ENCODE measurements at regions not wholly inside any gene's neighbourhood (a gene's known extent, or its start where the extent isn't known, plus 50 kb on each side); places are given as distances from the start of the nearest gene placed in this dataset.

DNA sequence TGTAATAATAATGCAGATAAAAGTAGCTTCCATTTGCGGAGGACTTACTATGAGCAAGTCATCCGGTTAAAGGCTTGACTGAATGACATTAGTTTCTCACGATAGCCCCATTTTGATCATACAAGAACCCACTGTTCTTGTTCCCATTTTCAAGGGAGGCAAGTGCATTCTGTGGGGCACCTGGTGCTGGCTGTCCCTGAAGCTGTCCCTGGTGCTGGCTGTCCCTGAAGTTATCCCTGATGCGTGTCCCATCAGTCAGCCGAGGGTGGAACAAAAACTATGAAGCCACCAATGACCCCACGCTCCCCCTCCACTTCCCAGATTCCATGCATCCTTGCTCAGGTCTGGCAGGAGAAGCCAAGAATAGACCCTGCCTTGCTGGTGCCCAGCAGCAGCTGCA lies 95.3 kb downstream of the EDN3 start:
- no peaks in the 10 kb centered on the region for H3K9me3 ChIP-seq (ENCODE audit: insufficient read depth, low read length)
- H3K4me2 ChIP-seq (ENCODE audit: low read depth, low read length, poor library complexity, severe bottlenecking): no peak overlapping the region
- TF ChIP-seq EZH2phosphoT487 (conservative IDR thresholded peaks at IDR 0.05; ENCODE audit: low read length): no peak
- TF ChIP-seq CTCF (IDR thresholded peaks at IDR 0.05; ENCODE audit: insufficient read depth, low read length, poor library complexity, severe bottlenecking): no peak
- no peak overlapping the region for H3K27ac ChIP-seq (ENCODE audit: low read depth, low read length)
- no peaks in the 10 kb centered on the region for H4K20me1 ChIP-seq (ENCODE audit: low read depth, low read length)
- no peaks in the 10 kb centered on the region for H3K27me3 ChIP-seq (ENCODE audit: low read length)
- no peak overlapping the region for H3K4me3 ChIP-seq (ENCODE audit: insufficient read depth, low read length, poor library complexity, severe bottlenecking)
- H2AFZ ChIP-seq (ENCODE audit: low read depth, low read length, severe bottlenecking): no peak overlapping the region
- H3K9me2 ChIP-seq (replicated peaks; ENCODE audit: insufficient read depth, low read length): no peaks in the 10 kb centered on the region
- no peaks in the 10 kb centered on the region for H3K79me2 ChIP-seq (ENCODE audit: insufficient read depth, low read length)
- H3K36me3 ChIP-seq (ENCODE audit: low read length): no peaks in the 10 kb centered on the region
- H3F3A ChIP-seq (ENCODE audit: insufficient read depth): no peaks in the 10 kb centered on the region
- no peak overlapping the region for H3K9ac ChIP-seq (ENCODE audit: low read length)

GRCh38 chr20:59398537-59399205 lies 98.3 kb downstream of the EDN3 start:
- no peaks in the 10 kb centered on the region for H3K79me2 ChIP-seq (ENCODE audit: insufficient read depth, low read length)
- H3F3A ChIP-seq (ENCODE audit: insufficient read depth): no peaks in the 10 kb centered on the region
- H3K9ac ChIP-seq (ENCODE audit: low read length): no peak overlapping the region
- no peaks in the 10 kb centered on the region for H3K27me3 ChIP-seq (ENCODE audit: low read length)
- H3K4me2 ChIP-seq (ENCODE audit: low read depth, low read length, poor library complexity, severe bottlenecking): no peak overlapping the region
- no peak overlapping the region for H3K27ac ChIP-seq (ENCODE audit: low read depth, low read length)
- H3K9me2 ChIP-seq (replicated peaks; ENCODE audit: insufficient read depth, low read length): no peaks in the 10 kb centered on the region
- TF ChIP-seq EZH2phosphoT487 (conservative IDR thresholded peaks at IDR 0.05; ENCODE audit: low read length) (no peak), CTCF (IDR thresholded peaks at IDR 0.05; ENCODE audit: insufficient read depth, low read length, poor library complexity, severe bottlenecking) (no peak)
- H4K20me1 ChIP-seq (ENCODE audit: low read depth, low read length): no peaks in the 10 kb centered on the region
- no peaks in the 10 kb centered on the region for H3K36me3 ChIP-seq (ENCODE audit: low read length)
- no peaks in the 10 kb centered on the region for H3K9me3 ChIP-seq (ENCODE audit: insufficient read depth, low read length)
- no peak overlapping the region for H3K4me3 ChIP-seq (ENCODE audit: insufficient read depth, low read length, poor library complexity, severe bottlenecking)
- H2AFZ ChIP-seq (ENCODE audit: low read depth, low read length, severe bottlenecking): no peak overlapping the region

- no peaks in the 10 kb centered on the region for H4K20me1 ChIP-seq (ENCODE audit: low read depth, low read length)
- TF ChIP-seq EZH2phosphoT487 (conservative IDR thresholded peaks at IDR 0.05; ENCODE audit: low read length) (no peak), CTCF (IDR thresholded peaks at IDR 0.05; ENCODE audit: insufficient read depth, low read length, poor library complexity, severe bottlenecking) (no peak)
- no peaks in the 10 kb centered on the region for H3K9me2 ChIP-seq (replicated peaks; ENCODE audit: insufficient read depth, low read length)
- no peak overlapping the region for H3K27ac ChIP-seq (ENCODE audit: low read depth, low read length)
- H2AFZ ChIP-seq (ENCODE audit: low read depth, low read length, severe bottlenecking): no peak overlapping the region
- H3K36me3 ChIP-seq (ENCODE audit: low read length): no peaks in the 10 kb centered on the region
- H3K9me3 ChIP-seq (ENCODE audit: insufficient read depth, low read length): no peaks in the 10 kb centered on the region
- no peaks in the 10 kb centered on the region for H3F3A ChIP-seq (ENCODE audit: insufficient read depth)
- no peak overlapping the region for H3K4me2 ChIP-seq (ENCODE audit: low read depth, low read length, poor library complexity, severe bottlenecking)
- H3K27me3 ChIP-seq (ENCODE audit: low read length): no peaks in the 10 kb centered on the region
- no peak overlapping the region for H3K4me3 ChIP-seq (ENCODE audit: insufficient read depth, low read length, poor library complexity, severe bottlenecking)
- no peaks in the 10 kb centered on the region for H3K79me2 ChIP-seq (ENCODE audit: insufficient read depth, low read length)
- H3K9ac ChIP-seq (ENCODE audit: low read length): no peak overlapping the region
Measured at GRCh38 chr20:59399426-59400099, 99.2 kb downstream of the EDN3 start.

All from SU-DHL-6 (cell line).